GM19324 (cell line): ENCODE measurements at regions not wholly inside any gene's neighbourhood (a gene's known extent, or its start where the extent isn't known, plus 50 kb on each side); places are given as distances from the start of the nearest gene placed in this dataset.
"Not testable (repeated sequence)": the region's sequence is repeated elsewhere in the genome, so short reads cannot be mapped to it uniquely, and the experiment has no call there.

Experiments
- ATAC-seq: cut with Tn5 transposase; IDR thresholded peaks from one replicate; pipeline ENCODE4 v1.9.1; 2021; ENCODE audit warnings: mild to moderate bottlenecking, moderate library complexity; ENCODE audit not compliant: unreplicated experiment, low FRiP score

- no peak for ATAC-seq
Measured at GRCh38 chr1:189616893-189617292, 860.8 kb downstream of the BRINP3 start.

GRCh38 chr1:189619682-189620332, 857.9 kb downstream of the BRINP3 start:
- ATAC-seq = no peak

- ATAC-seq = no peak
Measured at GRCh38 chr1:189620471-189620870, 857.2 kb downstream of the BRINP3 start.

- no peak for ATAC-seq
Measured at GRCh38 chr1:189623336-189623735, 854.3 kb downstream of the BRINP3 start.

GRCh38 chr1:189627427-189627826, 850.2 kb downstream of the BRINP3 start:
- no peak for ATAC-seq

- ATAC-seq = no peak
Measured at GRCh38 chr1:189628857-189629256, 848.8 kb downstream of the BRINP3 start.

- ATAC-seq = no peak
Measured at GRCh38 chr1:189633658-189634057, 844.0 kb downstream of the BRINP3 start.

- ATAC-seq = no peak
Measured at GRCh38 chr1:189637041-189637440, 840.6 kb downstream of the BRINP3 start.

GRCh38 chr1:189644156-189644555, 833.5 kb downstream of the BRINP3 start:
- ATAC-seq = not testable (repeated sequence)

GRCh38 chr1:189644970-189645369, 832.7 kb downstream of the BRINP3 start:
- ATAC-seq = no peak

GRCh38 chr1:189646066-189646465, 831.6 kb downstream of the BRINP3 start:
- ATAC-seq = no peak

- no peak for ATAC-seq
Measured at GRCh38 chr1:189654906-189655305, 822.8 kb downstream of the BRINP3 start.

GRCh38 chr1:189656628-189657530, 820.8 kb downstream of the BRINP3 start:
- ATAC-seq = no peak

GRCh38 chr1:189657715-189658114, 819.9 kb downstream of the BRINP3 start:
- no peak for ATAC-seq

GRCh38 chr1:189658381-189658780, 819.3 kb downstream of the BRINP3 start:
- no peak for ATAC-seq

GRCh38 chr1:189659731-189660130, 817.9 kb downstream of the BRINP3 start:
- no peak for ATAC-seq

- ATAC-seq = no peak
Measured at GRCh38 chr1:189662190-189662589, 815.5 kb downstream of the BRINP3 start.

GRCh38 chr1:189669846-189670245, 807.8 kb downstream of the BRINP3 start:
- ATAC-seq = no peak

- ATAC-seq = no peak
Measured at GRCh38 chr1:189673217-189673616, 804.4 kb downstream of the BRINP3 start.

GRCh38 chr1:189675712-189676244, 801.9 kb downstream of the BRINP3 start:
- ATAC-seq = no peak

GRCh38 chr1:189678779-189679178, 798.9 kb downstream of the BRINP3 start:
- no peak for ATAC-seq
